ENCODE measurements at regions not wholly inside any gene's neighbourhood (a gene's known extent, or its start where the extent isn't known, plus 50 kb on each side); places are given as distances from the start of the nearest gene placed in this dataset.
"Not testable (repeated sequence)": the region's sequence is repeated elsewhere in the genome, so short reads cannot be mapped to it uniquely, and the experiment has no call there.

GRCh38 chr1:95535614-95536013 lies 301.6 kb downstream of the RWDD3 start:
- TF ChIP-seq, protein P1, sequence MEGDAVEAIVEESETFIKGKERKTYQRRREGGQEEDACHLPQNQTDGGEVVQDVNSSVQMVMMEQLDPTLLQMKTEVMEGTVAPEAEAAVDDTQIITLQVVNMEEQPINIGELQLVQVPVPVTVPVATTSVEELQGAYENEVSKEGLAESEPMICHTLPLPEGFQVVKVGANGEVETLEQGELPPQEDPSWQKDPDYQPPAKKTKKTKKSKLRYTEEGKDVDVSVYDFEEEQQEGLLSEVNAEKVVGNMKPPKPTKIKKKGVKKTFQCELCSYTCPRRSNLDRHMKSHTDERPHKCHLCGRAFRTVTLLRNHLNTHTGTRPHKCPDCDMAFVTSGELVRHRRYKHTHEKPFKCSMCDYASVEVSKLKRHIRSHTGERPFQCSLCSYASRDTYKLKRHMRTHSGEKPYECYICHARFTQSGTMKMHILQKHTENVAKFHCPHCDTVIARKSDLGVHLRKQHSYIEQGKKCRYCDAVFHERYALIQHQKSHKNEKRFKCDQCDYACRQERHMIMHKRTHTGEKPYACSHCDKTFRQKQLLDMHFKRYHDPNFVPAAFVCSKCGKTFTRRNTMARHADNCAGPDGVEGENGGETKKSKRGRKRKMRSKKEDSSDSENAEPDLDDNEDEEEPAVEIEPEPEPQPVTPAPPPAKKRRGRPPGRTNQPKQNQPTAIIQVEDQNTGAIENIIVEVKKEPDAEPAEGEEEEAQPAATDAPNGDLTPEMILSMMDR (IDR thresholded peaks at IDR 0.05; ENCODE audit: extremely low read depth, insufficient read depth, missing control alignments) = no peak
- no peak for DNase-seq (ENCODE audit: low spot score)
- in situ Hi-C loops (cut with MboI; ENCODE audit: low pct_unique_long_range_greater_than_20kb, low sequenced_read_pairs, unreplicated experiment) = no loop called here

DNA sequence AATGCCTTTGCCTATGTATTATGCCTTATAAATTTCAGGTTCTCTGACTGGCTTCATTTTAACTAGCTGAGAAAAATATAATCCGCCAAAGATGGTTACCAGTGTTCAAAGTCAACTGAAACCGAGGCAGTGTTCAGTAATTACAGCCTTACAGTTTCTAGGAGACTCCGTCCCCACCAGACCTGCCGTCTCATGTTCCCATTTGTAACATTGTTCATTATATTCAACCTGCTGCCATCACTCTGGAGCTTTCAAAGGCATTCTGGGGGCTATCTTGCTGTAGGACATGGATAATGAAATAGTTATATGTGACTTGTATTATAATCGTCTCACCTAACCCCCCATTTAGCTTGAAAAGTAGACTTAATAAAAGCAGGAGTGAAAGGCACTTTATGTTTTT lies 302.5 kb downstream of the RWDD3 start:
- TF ChIP-seq, protein P1 (IDR thresholded peaks at IDR 0.05; ENCODE audit: extremely low read depth, insufficient read depth, missing control alignments) = no peak
- in situ Hi-C loops (cut with MboI; ENCODE audit: low pct_unique_long_range_greater_than_20kb, low sequenced_read_pairs, unreplicated experiment) = no loop called here
- no peak for DNase-seq (ENCODE audit: low spot score)

GRCh38 chr1:95537176-95537575 lies 303.2 kb downstream of the RWDD3 start:
- TF ChIP-seq, protein P1 (IDR thresholded peaks at IDR 0.05; ENCODE audit: extremely low read depth, insufficient read depth, missing control alignments) = no peak
- no peak for DNase-seq (ENCODE audit: low spot score)
- in situ Hi-C loops (cut with MboI; ENCODE audit: low pct_unique_long_range_greater_than_20kb, low sequenced_read_pairs, unreplicated experiment) = no loop called here

GRCh38 chr1:95538242-95538641 lies 304.2 kb downstream of the RWDD3 start:
- in situ Hi-C loops (cut with MboI; ENCODE audit: low pct_unique_long_range_greater_than_20kb, low sequenced_read_pairs, unreplicated experiment) = not testable (repeated sequence)

DNA sequence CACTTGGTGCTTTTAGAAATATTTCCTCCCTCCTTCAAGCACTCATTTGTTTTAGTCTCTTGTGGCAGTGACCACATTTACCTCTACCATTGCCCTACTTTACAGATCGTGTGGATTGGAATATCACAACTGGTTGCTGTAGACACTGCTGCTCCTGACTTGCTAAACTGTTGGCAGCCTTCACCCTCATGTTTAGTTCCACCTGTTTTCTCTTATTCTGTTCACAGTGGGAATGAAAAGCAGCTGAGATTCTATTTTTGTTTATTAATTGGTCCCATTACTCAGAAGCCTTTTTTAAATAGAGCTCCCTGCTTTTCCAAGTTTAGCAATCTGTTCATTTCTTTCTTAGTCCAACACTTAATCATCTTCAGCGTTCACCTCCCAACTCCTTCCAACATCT lies 308.9 kb downstream of the RWDD3 start:
- TF ChIP-seq, protein P1 (IDR thresholded peaks at IDR 0.05; ENCODE audit: extremely low read depth, insufficient read depth, missing control alignments) = no peak
- DNase-seq (ENCODE audit: low spot score) = no peak
- in situ Hi-C loops (cut with MboI; ENCODE audit: low pct_unique_long_range_greater_than_20kb, low sequenced_read_pairs, unreplicated experiment) = no loop called here

More at GRCh38 chr1:95538242-95538641, 304.2 kb downstream of the RWDD3 start:
- DNase-seq (ENCODE audit: low spot score) = not testable (repeated sequence)

GRCh38 chr1:95547005-95547404 lies 313.0 kb downstream of the RWDD3 start:
- in situ Hi-C loops (cut with MboI; ENCODE audit: low pct_unique_long_range_greater_than_20kb, low sequenced_read_pairs, unreplicated experiment) = no loop called here
- TF ChIP-seq, protein P1 (IDR thresholded peaks at IDR 0.05; ENCODE audit: extremely low read depth, insufficient read depth, missing control alignments) = no peak
- no peak for DNase-seq (ENCODE audit: low spot score)

DNA sequence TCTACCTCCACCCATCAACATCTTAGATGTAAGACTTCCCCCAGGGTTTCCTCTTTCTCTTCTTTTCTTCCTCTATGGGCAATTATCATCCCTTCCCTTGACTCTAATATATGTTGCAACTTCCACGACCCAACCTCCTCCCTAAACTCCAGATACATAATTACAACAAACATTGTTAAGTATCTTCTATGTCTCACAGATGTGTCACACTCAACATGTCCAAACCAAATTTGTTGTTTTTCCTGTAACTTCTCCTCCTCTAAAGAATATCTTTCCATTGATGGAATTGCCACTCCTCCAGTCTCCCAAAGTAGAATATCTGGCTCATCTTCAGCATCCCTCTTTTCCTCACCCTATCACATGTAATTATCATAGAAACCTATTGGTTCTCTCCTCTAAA lies 314.2 kb downstream of the RWDD3 start:
- no peak for DNase-seq (ENCODE audit: low spot score)
- in situ Hi-C loops (cut with MboI; ENCODE audit: low pct_unique_long_range_greater_than_20kb, low sequenced_read_pairs, unreplicated experiment) = no loop called here
- TF ChIP-seq, protein P1 (IDR thresholded peaks at IDR 0.05; ENCODE audit: extremely low read depth, insufficient read depth, missing control alignments) = no peak
